ENCODE measurements at regions not wholly inside any gene's neighbourhood (a gene's known extent, or its start where the extent isn't known, plus 50 kb on each side); places are given as distances from the start of the nearest gene placed in this dataset.

GRCh38 chr22:47665151-47665550 lies 902.7 kb downstream of the TBC1D22A start:
- H3K4me3 ChIP-seq (ENCODE audit: severe bottlenecking), result no peak overlapping the region
- no peaks in the 10 kb centered on the region for H3K9me3 ChIP-seq (ENCODE audit: severe bottlenecking)
- H3K4me1 ChIP-seq (ENCODE audit: insufficient read depth, poor library complexity, severe bottlenecking), result no peaks in the 10 kb centered on the region
- TF ChIP-seq, protein P1, sequence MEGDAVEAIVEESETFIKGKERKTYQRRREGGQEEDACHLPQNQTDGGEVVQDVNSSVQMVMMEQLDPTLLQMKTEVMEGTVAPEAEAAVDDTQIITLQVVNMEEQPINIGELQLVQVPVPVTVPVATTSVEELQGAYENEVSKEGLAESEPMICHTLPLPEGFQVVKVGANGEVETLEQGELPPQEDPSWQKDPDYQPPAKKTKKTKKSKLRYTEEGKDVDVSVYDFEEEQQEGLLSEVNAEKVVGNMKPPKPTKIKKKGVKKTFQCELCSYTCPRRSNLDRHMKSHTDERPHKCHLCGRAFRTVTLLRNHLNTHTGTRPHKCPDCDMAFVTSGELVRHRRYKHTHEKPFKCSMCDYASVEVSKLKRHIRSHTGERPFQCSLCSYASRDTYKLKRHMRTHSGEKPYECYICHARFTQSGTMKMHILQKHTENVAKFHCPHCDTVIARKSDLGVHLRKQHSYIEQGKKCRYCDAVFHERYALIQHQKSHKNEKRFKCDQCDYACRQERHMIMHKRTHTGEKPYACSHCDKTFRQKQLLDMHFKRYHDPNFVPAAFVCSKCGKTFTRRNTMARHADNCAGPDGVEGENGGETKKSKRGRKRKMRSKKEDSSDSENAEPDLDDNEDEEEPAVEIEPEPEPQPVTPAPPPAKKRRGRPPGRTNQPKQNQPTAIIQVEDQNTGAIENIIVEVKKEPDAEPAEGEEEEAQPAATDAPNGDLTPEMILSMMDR (IDR thresholded peaks at IDR 0.05; ENCODE audit: poor library complexity, severe bottlenecking), result no peak
- no peaks in the 10 kb centered on the region for H3K27me3 ChIP-seq (ENCODE audit: insufficient read depth, poor library complexity, severe bottlenecking)
- H3K36me3 ChIP-seq (ENCODE audit: low read depth), result no peaks in the 10 kb centered on the region
- DNase-seq (ENCODE audit: low spot score), result no peak
- no peak overlapping the region for H3K27ac ChIP-seq (ENCODE audit: poor library complexity, severe bottlenecking)
- ATAC-seq (ENCODE audit: low read depth), result no peak

DNA sequence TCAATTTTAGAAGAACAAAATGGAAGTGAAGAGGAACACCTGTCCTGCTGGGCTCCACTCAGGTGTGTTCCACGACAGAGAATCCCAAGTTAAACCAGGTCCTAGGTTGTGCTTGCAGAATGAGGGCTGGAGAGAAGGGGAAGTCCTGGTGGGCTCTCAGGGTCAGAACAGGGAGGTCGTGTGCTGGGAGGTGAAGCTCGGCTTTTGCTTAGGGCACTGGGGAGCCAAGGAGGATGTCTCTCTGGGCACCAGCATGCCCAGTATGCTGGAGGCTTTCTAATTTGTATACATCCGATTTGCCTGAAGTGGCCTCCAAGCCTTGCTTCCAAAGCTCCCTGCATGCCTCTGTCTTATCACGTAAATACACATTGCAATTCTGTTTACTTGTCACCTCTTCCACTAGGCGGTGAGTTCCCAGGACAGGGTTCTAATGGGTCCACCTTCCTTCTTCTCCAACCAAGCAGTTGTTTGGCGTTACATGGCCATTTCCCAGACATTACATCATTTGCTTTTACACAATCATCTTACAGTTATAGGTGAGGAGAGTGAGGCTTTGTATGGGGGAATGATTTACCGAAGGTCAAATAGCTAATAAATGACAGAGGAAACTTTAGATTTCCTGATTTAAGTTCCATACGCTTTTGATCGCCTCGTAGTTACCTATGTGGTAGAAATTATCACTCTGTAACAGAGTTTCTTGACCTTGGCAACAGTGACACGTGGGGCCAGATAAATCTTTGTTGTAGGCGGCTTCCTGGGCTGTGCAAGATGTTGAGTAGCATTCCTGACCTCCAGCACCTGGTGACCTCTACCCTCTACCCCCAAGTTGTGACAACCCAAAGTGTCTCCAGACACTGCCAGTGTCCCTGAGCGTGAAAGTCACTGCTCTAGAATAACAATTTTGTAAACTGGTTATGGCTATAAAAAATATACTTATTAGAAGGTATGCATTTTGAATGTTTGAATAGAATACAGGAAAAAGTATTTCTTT lies 901.5 kb downstream of the TBC1D22A start:
- Histone ChIP-seq H3K27ac (ENCODE audit: poor library complexity, severe bottlenecking) (no peak overlapping the region), H3K4me1 (ENCODE audit: insufficient read depth, poor library complexity, severe bottlenecking) (no peaks in the 10 kb centered on the region), H3K9me3 (ENCODE audit: severe bottlenecking) (no peaks in the 10 kb centered on the region), H3K4me3 (ENCODE audit: severe bottlenecking) (no peak overlapping the region), H3K27me3 (ENCODE audit: insufficient read depth, poor library complexity, severe bottlenecking) (no peaks in the 10 kb centered on the region), H3K36me3 (ENCODE audit: low read depth) (no peaks in the 10 kb centered on the region)
- TF ChIP-seq, protein P1 (IDR thresholded peaks at IDR 0.05; ENCODE audit: poor library complexity, severe bottlenecking), result no peak
- DNase-seq (ENCODE audit: low spot score) (no peak), ATAC-seq (ENCODE audit: low read depth) (no peak)

DNA sequence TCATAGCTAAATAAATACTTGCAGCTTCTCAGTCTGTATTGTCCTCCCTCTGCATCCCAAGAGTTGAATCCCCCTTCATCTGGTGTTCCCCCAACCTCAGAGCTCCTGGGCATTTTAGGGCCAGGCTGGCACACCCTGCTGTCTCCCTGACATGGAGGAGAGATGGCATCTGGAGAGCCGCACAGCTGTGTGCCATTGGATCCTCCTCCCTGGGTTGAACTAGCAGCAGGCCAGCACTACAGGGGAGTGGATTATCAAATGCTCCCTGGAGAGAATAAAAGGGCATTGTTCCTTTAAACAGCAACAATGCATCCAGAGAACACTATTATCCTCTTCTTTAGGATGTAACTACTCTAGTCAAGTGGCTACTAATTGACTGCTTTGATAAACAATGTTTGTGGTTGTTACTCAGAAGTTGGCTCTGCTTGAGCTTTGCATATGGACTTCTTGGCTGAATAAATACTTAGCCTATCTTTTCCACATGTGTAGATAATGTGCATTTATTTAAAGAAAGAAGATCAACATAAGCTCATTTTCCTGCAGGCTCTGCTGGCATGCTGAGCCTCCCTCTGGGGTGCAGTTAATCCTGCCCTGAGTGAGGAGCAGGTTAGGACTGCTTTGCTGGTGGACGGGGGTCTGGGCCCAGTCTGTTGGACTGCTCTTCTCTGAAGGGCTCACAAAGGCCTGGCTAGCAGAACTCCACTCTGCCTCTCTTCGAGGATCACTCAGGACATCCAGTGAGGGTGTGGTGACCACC lies 897.2 kb downstream of the TBC1D22A start:
- DNase-seq (ENCODE audit: low spot score) (no peak), ATAC-seq (ENCODE audit: low read depth) (no peak)
- Histone ChIP-seq H3K4me3 (ENCODE audit: severe bottlenecking) (no peak overlapping the region), H3K36me3 (ENCODE audit: low read depth) (no peaks in the 10 kb centered on the region), H3K9me3 (ENCODE audit: severe bottlenecking) (peaks cover 2% of the 10 kb centered on the region), H3K27me3 (ENCODE audit: insufficient read depth, poor library complexity, severe bottlenecking) (no peaks in the 10 kb centered on the region), H3K4me1 (ENCODE audit: insufficient read depth, poor library complexity, severe bottlenecking) (no peaks in the 10 kb centered on the region), H3K27ac (ENCODE audit: poor library complexity, severe bottlenecking) (no peak overlapping the region)
- TF ChIP-seq, protein P1 (IDR thresholded peaks at IDR 0.05; ENCODE audit: poor library complexity, severe bottlenecking), result no peak

DNA sequence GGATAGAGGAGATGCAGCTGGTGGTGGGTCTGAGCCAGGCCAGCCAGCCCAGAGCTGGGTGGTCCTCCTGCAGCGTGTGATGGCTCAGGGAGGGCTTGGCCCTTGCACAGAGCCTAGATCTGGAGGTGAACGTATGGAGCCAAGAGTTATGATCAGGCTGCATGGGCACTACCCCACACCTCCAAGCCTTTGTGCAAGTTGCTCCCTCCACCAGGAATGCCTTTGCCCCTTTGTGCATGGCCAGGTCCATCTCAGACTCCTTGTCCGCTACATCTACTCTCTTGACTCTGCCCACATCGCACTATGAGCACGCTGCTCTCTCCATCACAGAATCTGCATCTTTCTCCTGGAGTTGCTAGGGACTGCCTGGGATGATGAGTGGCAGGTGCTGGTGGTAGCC lies 895.7 kb downstream of the TBC1D22A start:
- H3K27ac ChIP-seq (ENCODE audit: poor library complexity, severe bottlenecking), result no peak overlapping the region
- ATAC-seq (ENCODE audit: low read depth), result no peak
- no peaks in the 10 kb centered on the region for H3K36me3 ChIP-seq (ENCODE audit: low read depth)
- H3K9me3 ChIP-seq (ENCODE audit: severe bottlenecking), result peaks cover 2% of the 10 kb centered on the region
- H3K4me1 ChIP-seq (ENCODE audit: insufficient read depth, poor library complexity, severe bottlenecking), result no peaks in the 10 kb centered on the region
- TF ChIP-seq, protein P1 (IDR thresholded peaks at IDR 0.05; ENCODE audit: poor library complexity, severe bottlenecking), result no peak
- DNase-seq (ENCODE audit: low spot score), result no peak
- no peaks in the 10 kb centered on the region for H3K27me3 ChIP-seq (ENCODE audit: insufficient read depth, poor library complexity, severe bottlenecking)
- H3K4me3 ChIP-seq (ENCODE audit: severe bottlenecking), result no peak overlapping the region
